ENCODE measurements at regions not wholly inside any gene's neighbourhood (a gene's known extent, or its start where the extent isn't known, plus 50 kb on each side); places are given as distances from the start of the nearest gene placed in this dataset.

DNA sequence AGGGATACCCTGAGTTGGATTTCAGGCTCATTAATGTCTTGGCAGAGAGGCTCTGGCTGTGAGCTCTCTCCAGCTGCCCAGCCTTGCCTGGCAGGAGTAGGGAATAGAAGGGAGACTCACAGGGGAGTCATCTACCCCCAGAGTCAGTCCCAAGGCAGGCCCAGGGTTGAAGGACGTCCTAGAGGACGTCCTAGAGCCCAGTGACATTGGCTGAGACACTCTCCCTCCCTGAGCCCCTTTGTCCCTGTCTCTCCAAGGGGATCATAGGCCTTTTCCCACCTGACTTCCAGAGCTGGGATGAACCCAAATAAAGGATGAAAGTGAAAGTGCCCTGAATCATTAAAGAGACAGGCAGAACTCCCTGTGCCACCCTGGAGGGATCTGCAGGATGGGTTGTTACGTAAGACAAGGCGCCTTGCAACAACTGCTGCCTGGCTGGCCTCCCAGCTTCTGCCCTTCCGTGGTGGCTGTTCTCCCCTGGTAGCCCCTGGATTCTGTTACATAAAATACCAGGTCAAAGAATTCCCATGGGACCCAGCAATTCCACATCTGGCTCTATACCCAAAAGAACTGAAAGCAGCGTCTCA, 53.6 kb upstream of the SIRPA start:
- TF ChIP-seq, protein P1, sequence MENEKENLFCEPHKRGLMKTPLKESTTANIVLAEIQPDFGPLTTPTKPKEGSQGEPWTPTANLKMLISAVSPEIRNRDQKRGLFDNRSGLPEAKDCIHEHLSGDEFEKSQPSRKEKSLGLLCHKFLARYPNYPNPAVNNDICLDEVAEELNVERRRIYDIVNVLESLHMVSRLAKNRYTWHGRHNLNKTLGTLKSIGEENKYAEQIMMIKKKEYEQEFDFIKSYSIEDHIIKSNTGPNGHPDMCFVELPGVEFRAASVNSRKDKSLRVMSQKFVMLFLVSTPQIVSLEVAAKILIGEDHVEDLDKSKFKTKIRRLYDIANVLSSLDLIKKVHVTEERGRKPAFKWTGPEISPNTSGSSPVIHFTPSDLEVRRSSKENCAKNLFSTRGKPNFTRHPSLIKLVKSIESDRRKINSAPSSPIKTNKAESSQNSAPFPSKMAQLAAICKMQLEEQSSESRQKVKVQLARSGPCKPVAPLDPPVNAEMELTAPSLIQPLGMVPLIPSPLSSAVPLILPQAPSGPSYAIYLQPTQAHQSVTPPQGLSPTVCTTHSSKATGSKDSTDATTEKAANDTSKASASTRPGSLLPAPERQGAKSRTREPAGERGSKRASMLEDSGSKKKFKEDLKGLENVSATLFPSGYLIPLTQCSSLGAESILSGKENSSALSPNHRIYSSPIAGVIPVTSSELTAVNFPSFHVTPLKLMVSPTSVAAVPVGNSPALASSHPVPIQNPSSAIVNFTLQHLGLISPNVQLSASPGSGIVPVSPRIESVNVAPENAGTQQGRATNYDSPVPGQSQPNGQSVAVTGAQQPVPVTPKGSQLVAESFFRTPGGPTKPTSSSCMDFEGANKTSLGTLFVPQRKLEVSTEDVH (IDR thresholded peaks at IDR 0.05; ENCODE audit: low read depth, partially characterized antibody) = no peak
- TF ChIP-seq BHLHE40 (IDR thresholded peaks at IDR 0.05; ENCODE audit: borderline replicate concordance in 1 of 2, low read depth in 2 of 2, low read length in 1 of 2) (no peak), RAD21 (IDR thresholded peaks at IDR 0.05; ENCODE audit: insufficient read depth, low read depth, low read length) (no peak), POLR2AphosphoS5 (IDR thresholded peaks at IDR 0.05; ENCODE audit: low read length) (no peak), HDAC2 (IDR thresholded peaks at IDR 0.05) (no peak), TAF1 (IDR thresholded peaks at IDR 0.05; ENCODE audit: borderline replicate concordance, low read depth, low read length) (no peak), NFXL1 (IDR thresholded peaks at IDR 0.05; ENCODE audit: borderline replicate concordance) (no peak), STAT3 (IDR thresholded peaks at IDR 0.05; ENCODE audit: low read depth, low read length) (no peak), CEBPB (IDR thresholded peaks at IDR 0.05; ENCODE audit: borderline replicate concordance in 1 of 2, low read depth in 2 of 2, low read length in 2 of 2) (no peak), POLR2A (IDR thresholded peaks at IDR 0.05; ENCODE audit: low read depth, low read length) (no peak)
- TF ChIP-seq, protein P2, sequence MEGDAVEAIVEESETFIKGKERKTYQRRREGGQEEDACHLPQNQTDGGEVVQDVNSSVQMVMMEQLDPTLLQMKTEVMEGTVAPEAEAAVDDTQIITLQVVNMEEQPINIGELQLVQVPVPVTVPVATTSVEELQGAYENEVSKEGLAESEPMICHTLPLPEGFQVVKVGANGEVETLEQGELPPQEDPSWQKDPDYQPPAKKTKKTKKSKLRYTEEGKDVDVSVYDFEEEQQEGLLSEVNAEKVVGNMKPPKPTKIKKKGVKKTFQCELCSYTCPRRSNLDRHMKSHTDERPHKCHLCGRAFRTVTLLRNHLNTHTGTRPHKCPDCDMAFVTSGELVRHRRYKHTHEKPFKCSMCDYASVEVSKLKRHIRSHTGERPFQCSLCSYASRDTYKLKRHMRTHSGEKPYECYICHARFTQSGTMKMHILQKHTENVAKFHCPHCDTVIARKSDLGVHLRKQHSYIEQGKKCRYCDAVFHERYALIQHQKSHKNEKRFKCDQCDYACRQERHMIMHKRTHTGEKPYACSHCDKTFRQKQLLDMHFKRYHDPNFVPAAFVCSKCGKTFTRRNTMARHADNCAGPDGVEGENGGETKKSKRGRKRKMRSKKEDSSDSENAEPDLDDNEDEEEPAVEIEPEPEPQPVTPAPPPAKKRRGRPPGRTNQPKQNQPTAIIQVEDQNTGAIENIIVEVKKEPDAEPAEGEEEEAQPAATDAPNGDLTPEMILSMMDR (IDR thresholded peaks at IDR 0.05 in 2 of 3, conservative IDR thresholded peaks at IDR 0.05 in 1 of 3; ENCODE audit: control insufficient read depth in 2 of 3, extremely low read depth in 1 of 3, insufficient read depth in 1 of 3, low read depth in 3 of 3, low read length in 3 of 3) = no peak
- TF ChIP-seq, protein P3, sequence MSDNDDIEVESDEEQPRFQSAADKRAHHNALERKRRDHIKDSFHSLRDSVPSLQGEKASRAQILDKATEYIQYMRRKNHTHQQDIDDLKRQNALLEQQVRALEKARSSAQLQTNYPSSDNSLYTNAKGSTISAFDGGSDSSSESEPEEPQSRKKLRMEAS (IDR thresholded peaks at IDR 0.05; ENCODE audit: low read depth, low read length) = no peak
- TF ChIP-seq, protein P4, sequence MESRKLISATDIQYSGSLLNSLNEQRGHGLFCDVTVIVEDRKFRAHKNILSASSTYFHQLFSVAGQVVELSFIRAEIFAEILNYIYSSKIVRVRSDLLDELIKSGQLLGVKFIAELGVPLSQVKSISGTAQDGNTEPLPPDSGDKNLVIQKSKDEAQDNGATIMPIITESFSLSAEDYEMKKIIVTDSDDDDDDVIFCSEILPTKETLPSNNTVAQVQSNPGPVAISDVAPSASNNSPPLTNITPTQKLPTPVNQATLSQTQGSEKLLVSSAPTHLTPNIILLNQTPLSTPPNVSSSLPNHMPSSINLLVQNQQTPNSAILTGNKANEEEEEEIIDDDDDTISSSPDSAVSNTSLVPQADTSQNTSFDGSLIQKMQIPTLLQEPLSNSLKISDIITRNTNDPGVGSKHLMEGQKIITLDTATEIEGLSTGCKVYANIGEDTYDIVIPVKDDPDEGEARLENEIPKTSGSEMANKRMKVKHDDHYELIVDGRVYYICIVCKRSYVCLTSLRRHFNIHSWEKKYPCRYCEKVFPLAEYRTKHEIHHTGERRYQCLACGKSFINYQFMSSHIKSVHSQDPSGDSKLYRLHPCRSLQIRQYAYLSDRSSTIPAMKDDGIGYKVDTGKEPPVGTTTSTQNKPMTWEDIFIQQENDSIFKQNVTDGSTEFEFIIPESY (IDR thresholded peaks at IDR 0.05) = no peak

Measured in GM12878 (cell line).